Neuronal stem cell (in vitro differentiated cells): ENCODE measurements at regions not wholly inside any gene's neighbourhood (a gene's known extent, or its start where the extent isn't known, plus 50 kb on each side); places are given as distances from the start of the nearest gene placed in this dataset.

Experiments
- DNase-seq: peaks from one replicate; pipeline ENCODE4 v3.0.0-alpha.2; 2013; ENCODE audit warnings: low spot score
- H2AFZ ChIP-seq: one replicate; pipeline ENCODE4 v1.6.1; 2013; ENCODE audit warnings: mild to moderate bottlenecking, low read length, inconsistent platforms
- H2AK5ac ChIP-seq: 2 replicates; pipeline ENCODE4 v1.6.1; 2013; ENCODE audit warnings: low read depth, mild to moderate bottlenecking, inconsistent platforms, low read length, moderate library complexity, mixed read lengths
- H2BK120ac ChIP-seq: 2 replicates; pipeline ENCODE4 v1.6.1; 2013; ENCODE audit warnings: low read depth, mild to moderate bottlenecking, inconsistent platforms, low read length, moderate library complexity, mixed read lengths
- H2BK12ac ChIP-seq: one replicate; pipeline ENCODE4 v1.6.1; 2013; ENCODE audit warnings: low read length, inconsistent platforms
- H2BK15ac ChIP-seq: 2 replicates; pipeline ENCODE4 v1.6.1; 2013; ENCODE audit warnings: mild to moderate bottlenecking, low read length, inconsistent platforms, mixed read lengths
- H2BK5ac ChIP-seq: one replicate; pipeline ENCODE4 v1.6.1; 2013; ENCODE audit warnings: inconsistent platforms, mild to moderate bottlenecking, low read length, moderate library complexity
- H3K14ac ChIP-seq: one replicate; pipeline ENCODE4 v1.6.1; 2013; ENCODE audit warnings: low read length, inconsistent platforms
- H3K18ac ChIP-seq: 2 replicates; pipeline ENCODE4 v1.6.1; 2013; ENCODE audit warnings: low read length, inconsistent platforms
- H3K23ac ChIP-seq: 2 replicates; pipeline ENCODE4 v1.6.1; 2013; ENCODE audit warnings: low read depth, mild to moderate bottlenecking, mixed read lengths, low read length, inconsistent platforms; ENCODE audit not compliant: poor library complexity
- H3K27ac ChIP-seq: replicated peaks from 3 replicates; pipeline ENCODE4 v1.5.1; 2013; ENCODE audit warnings: low read length, inconsistent platforms
- H3K27me3 ChIP-seq, 3 experiments: 2 replicates each; pipeline ENCODE4 v1.6.1; 2013; ENCODE audit warnings: low read length in 3 of 3, mild to moderate bottlenecking in 2 of 3, inconsistent platforms in 1 of 3, low read depth in 1 of 3, mixed read lengths in 1 of 3, moderate library complexity in 1 of 3; ENCODE audit not compliant: control insufficient read depth in 3 of 3, insufficient read depth in 3 of 3
- H3K36me3 ChIP-seq, 2 donors: replicated peaks in 1 of 2; 2 replicates each; pipeline ENCODE4 v1.6.1; 2013; ENCODE audit warnings: low read length in 2 of 2; ENCODE audit not compliant: control insufficient read depth in 2 of 2, insufficient read depth in 2 of 2
- H3K4ac ChIP-seq: 2 replicates; pipeline ENCODE4 v1.6.1; 2013; ENCODE audit warnings: inconsistent platforms, mild to moderate bottlenecking, low read length, moderate library complexity
- H3K4me1 ChIP-seq, 2 donors: 1 replicate in 1 of 2; 2 replicates in 1 of 2; pipeline ENCODE4 v1.6.1; 2013; ENCODE audit warnings: low read length in 2 of 2, low read depth in 1 of 2; ENCODE audit not compliant: control insufficient read depth in 2 of 2, insufficient read depth in 1 of 2
- H3K4me2 ChIP-seq: one replicate; pipeline ENCODE4 v1.6.1; 2013; ENCODE audit warnings: mild to moderate bottlenecking, low read length, inconsistent platforms; ENCODE audit not compliant: insufficient read depth, poor library complexity, severe bottlenecking
- H3K4me3 ChIP-seq, 2 donors: 2 replicates each; pipeline ENCODE4 v1.5.1; 2013; ENCODE audit warnings: low read length in 2 of 2, mild to moderate bottlenecking in 2 of 2, inconsistent platforms in 1 of 2, moderate library complexity in 1 of 2
- H3K79me1 ChIP-seq: one replicate; pipeline ENCODE4 v1.6.1; 2013; ENCODE audit warnings: low read depth, mild to moderate bottlenecking, inconsistent platforms, low read length, moderate library complexity
- H3K9ac ChIP-seq: one replicate; pipeline ENCODE4 v1.6.1; 2013; ENCODE audit warnings: mild to moderate bottlenecking, low read depth, low read length, inconsistent platforms; ENCODE audit not compliant: poor library complexity
- H3K9me3 ChIP-seq, 2 donors: replicated peaks in 1 of 2; 2 replicates each; pipeline versions ENCODE3 to v1.6.1; 2013; ENCODE audit warnings: low read length in 2 of 2, mild to moderate bottlenecking in 2 of 2, inconsistent platforms in 1 of 2, low read depth in 1 of 2, mixed read lengths in 1 of 2, moderate library complexity in 1 of 2; ENCODE audit not compliant: control insufficient read depth in 2 of 2, insufficient read depth in 1 of 2
- H4K8ac ChIP-seq: one replicate; pipeline ENCODE4 v1.6.1; 2013; ENCODE audit warnings: low read depth, mild to moderate bottlenecking, inconsistent platforms, low read length, moderate library complexity
- H4K91ac ChIP-seq: one replicate; pipeline ENCODE4 v1.6.1; 2013; ENCODE audit warnings: low read length, low read depth, mild to moderate bottlenecking, inconsistent platforms; ENCODE audit not compliant: poor library complexity
- WGBS, 2 donors: extraction: QIAGEN DNeasy Blood & Tissue Kit; methylation state at CpG; one replicate each; pipeline ENCODE4 v1.1.7; 2013; ENCODE audit warnings: missing lambda C conversion rate in 2 of 2, mixed read lengths in 1 of 2; ENCODE audit not compliant: insufficient read length in 2 of 2, insufficient replicate concordance in 1 of 2; ENCODE audit errors: extremely low coverage in 2 of 2; 5-methylcytosine and 5-hydroxymethylcytosine counted together

DNA sequence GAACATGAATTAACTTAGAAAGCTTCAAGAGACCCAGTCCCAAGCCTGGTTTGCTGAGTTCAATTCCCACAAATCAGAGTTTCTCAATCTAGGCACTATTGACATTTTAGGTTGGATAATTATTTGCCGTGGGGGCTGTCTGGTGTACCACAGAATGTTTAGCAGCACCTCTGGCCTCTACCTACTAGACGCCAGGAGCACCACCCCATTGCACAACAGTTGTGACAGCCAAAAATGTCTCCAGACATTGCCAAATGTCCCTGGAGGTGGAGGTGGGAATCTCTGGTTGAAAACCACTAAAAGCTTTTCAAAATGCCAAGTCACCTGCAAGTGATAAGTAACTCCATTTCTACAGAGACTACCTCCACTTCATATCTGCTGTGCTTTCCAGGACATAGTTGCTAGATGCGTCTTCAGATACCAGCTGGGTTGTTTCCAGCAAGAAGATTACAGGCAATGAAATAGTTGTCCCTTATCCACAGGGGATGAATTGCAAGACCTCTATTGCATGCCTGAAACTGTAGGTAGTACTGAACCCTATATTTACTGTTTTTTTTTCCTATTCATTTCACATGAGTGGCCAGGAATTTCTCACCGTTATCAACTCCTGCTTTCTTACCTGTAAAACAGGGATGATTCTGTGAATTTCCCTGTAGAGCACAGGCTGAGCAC is 554.3 kb downstream of the ZEB2 start:
- Histone ChIP-seq H2AK5ac (no peak overlapping the region), H2BK12ac (no peak overlapping the region), H2BK120ac (no peak overlapping the region), H2BK5ac (no peak overlapping the region), H3K27ac (no peak overlapping the region), H4K8ac (no peak overlapping the region), H3K4me2 (no peak overlapping the region), H3K18ac (no peak overlapping the region), H4K91ac (no peak overlapping the region), H3K79me1 (no peaks in the 10 kb centered on the region), H3K23ac (no peak overlapping the region), H3K4ac (no peak overlapping the region), H2BK15ac (no peak overlapping the region), H3K36me3 (no peaks in the 10 kb centered on the region), H3K14ac (no peak overlapping the region), H2AFZ (no peak overlapping the region), H3K9me3 (no peaks in the 10 kb centered on the region), H3K9ac (no peak overlapping the region), H3K27me3 (no peaks in the 10 kb centered on the region), H3K4me1 (no peaks in the 10 kb centered on the region), H3K4me3 (no peak overlapping the region)
- no peak for DNase-seq
- no CpG with 5 or more reads among the region's 4 CpGs for WGBS, 2 donors

DNA sequence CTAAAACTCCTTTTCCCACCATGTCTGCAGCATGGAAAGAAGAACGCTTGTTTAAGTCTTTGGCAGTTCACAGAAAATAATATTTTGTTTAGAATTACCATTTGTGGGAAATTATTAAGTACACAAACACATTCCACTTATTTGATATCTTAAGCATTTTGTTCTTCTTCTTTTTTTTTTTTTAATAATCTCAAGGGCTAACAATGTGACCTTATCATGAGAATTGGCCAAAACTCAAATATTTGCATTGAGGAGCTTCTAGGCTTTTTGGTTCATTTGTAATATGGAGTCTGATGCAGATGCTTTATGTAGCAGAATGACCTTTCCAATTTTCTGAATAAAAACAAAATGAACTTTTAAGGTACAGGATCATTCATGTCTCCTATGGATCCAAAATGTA is 555.0 kb downstream of the ZEB2 start:
- Histone ChIP-seq H3K18ac (no peak overlapping the region), H3K4ac (no peak overlapping the region), H4K91ac (no peak overlapping the region), H2BK5ac (no peak overlapping the region), H4K8ac (no peak overlapping the region), H3K9ac (no peak overlapping the region), H3K79me1 (no peaks in the 10 kb centered on the region), H3K4me1 (no peaks in the 10 kb centered on the region), H2BK12ac (no peak overlapping the region), H3K23ac (no peak overlapping the region), H3K4me2 (no peak overlapping the region), H2AK5ac (no peak overlapping the region), H3K14ac (no peak overlapping the region), H3K9me3 (no peaks in the 10 kb centered on the region), H2BK120ac (no peak overlapping the region), H3K27me3 (no peaks in the 10 kb centered on the region), H2BK15ac (no peak overlapping the region), H3K4me3 (no peak overlapping the region), H2AFZ (no peak overlapping the region), H3K27ac (no peak overlapping the region), H3K36me3 (no peaks in the 10 kb centered on the region)
- WGBS, 2 donors, result no CpG with 5 or more reads among the region's 1 CpG
- no peak for DNase-seq

DNA sequence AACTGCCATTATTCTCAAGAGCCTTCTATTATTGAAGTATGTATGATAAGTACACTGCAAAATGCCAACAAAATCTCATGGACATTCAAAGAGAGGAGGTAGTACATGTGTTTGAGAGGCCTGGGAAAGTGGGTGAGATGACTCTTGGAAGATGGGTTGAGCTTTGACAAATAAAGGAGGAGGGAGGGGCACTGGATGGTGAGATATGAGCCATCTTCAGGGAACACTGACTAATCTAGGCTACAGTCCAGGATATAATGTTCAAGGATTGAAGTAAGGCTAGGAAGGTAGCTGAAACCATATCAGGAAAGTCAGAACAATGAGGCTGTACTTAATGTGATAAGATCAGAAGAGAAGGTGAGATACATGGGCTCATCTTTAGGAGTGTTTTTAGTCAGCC is 559.7 kb downstream of the ZEB2 start:
- Histone ChIP-seq H3K4me1 (no peaks in the 10 kb centered on the region), H3K18ac (no peak overlapping the region), H3K36me3 (no peaks in the 10 kb centered on the region), H3K9ac (no peak overlapping the region), H4K8ac (no peak overlapping the region), H2BK12ac (no peak overlapping the region), H3K27me3 (no peaks in the 10 kb centered on the region), H3K27ac (no peak overlapping the region), H3K79me1 (no peaks in the 10 kb centered on the region), H2AFZ (no peak overlapping the region), H2BK5ac (no peak overlapping the region), H3K14ac (no peak overlapping the region), H4K91ac (no peak overlapping the region), H3K9me3 (peaks cover 0 to 2% of the 10 kb centered on the region in 2 donors), H2AK5ac (no peak overlapping the region), H3K23ac (no peak overlapping the region), H2BK15ac (no peak overlapping the region), H3K4ac (no peak overlapping the region), H3K4me2 (no peak overlapping the region), H3K4me3 (no peak overlapping the region), H2BK120ac (no peak overlapping the region)
- no peak for DNase-seq

DNA sequence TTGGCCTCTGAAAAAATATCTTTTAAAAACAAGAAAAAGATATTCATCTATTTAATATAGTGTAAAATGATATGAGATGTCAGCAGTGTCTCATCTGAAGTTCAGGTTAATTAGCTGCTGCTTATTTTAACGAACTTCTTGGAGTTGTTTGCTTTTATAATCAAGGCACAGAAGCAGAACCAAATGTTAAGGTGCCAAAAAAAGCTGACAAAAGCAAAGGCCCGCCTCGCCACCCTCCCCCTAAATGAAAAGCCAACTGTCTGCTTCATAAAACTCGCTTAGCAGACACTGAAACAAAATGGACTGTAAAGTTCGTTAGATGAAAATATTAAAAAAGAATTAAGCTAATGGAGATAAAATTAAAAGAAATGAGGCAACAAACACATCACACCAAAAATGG is 562.6 kb downstream of the ZEB2 start:
- H3K4me3 ChIP-seq, result no peak overlapping the region
- DNase-seq, result no peak
- H2AFZ ChIP-seq, result no peak overlapping the region
- H2BK5ac ChIP-seq, result no peak overlapping the region
- H3K79me1 ChIP-seq, result no peaks in the 10 kb centered on the region
- no peak overlapping the region for H3K9ac ChIP-seq
- no peak overlapping the region for H3K23ac ChIP-seq
- no peak overlapping the region for H3K27ac ChIP-seq
- H2AK5ac ChIP-seq, result no peak overlapping the region
- no peak overlapping the region for H3K4me2 ChIP-seq
- H4K91ac ChIP-seq, result no peak overlapping the region
- H2BK120ac ChIP-seq, result no peak overlapping the region
- no peak overlapping the region for H4K8ac ChIP-seq
- no peak overlapping the region for H2BK15ac ChIP-seq
- no peak overlapping the region for H3K4ac ChIP-seq
- no peak overlapping the region for H3K14ac ChIP-seq
- no peak overlapping the region for H2BK12ac ChIP-seq
- H3K9me3 ChIP-seq, result peaks cover 0 to 2% of the 10 kb centered on the region in 2 donors
- H3K27me3 ChIP-seq, result no peaks in the 10 kb centered on the region
- WGBS, 2 donors, result no CpG with 5 or more reads among the region's 5 CpGs
- no peaks in the 10 kb centered on the region for H3K36me3 ChIP-seq
- peaks cover 0 to 2% of the 10 kb centered on the region in 2 donors for H3K4me1 ChIP-seq
- H3K18ac ChIP-seq, result no peak overlapping the region
